Chondrocyte (in vitro differentiated cells): ENCODE measurements at regions not wholly inside any gene's neighbourhood (a gene's known extent, or its start where the extent isn't known, plus 50 kb on each side); places are given as distances from the start of the nearest gene placed in this dataset.
A peak's percentile ranks its signal among the peaks of the same experiment; 100 is the strongest.

Experiments
- DNase-seq: peaks from one replicate; pipeline ENCODE4 v3.0.0; 2021; ENCODE audit warnings: mixed read lengths, low spot score
- H3K27ac Mint-ChIP-seq: one replicate; pipeline ENCODE4 v1.8.0; 2021; ENCODE audit warnings: mild to moderate bottlenecking, moderate library complexity, mixed read lengths; ENCODE audit not compliant: unreplicated experiment
- H3K27me3 Mint-ChIP-seq: 2 replicates; pipeline ENCODE4 v1.8.0; 2021; ENCODE audit warnings: low read depth, mixed read lengths
- H3K36me3 Mint-ChIP-seq: 2 replicates; pipeline ENCODE4 v1.8.0; 2021; ENCODE audit warnings: low read depth, mixed read lengths
- H3K4me1 Mint-ChIP-seq: 2 replicates; pipeline ENCODE4 v1.8.0; 2021; ENCODE audit warnings: low read depth, mild to moderate bottlenecking, mixed read lengths
- H3K4me3 Mint-ChIP-seq: one replicate; pipeline ENCODE4 v1.8.0; 2021; ENCODE audit warnings: mild to moderate bottlenecking, moderate library complexity, mixed read lengths; ENCODE audit not compliant: unreplicated experiment
- H3K9me3 Mint-ChIP-seq: 2 replicates; pipeline ENCODE4 v1.8.0; 2021; ENCODE audit warnings: low read depth, mixed read lengths
- TF ChIP-seq, protein P1 (sequence below): fragments of 200-600 bp; sonication (generic); IDR thresholded peaks from 2 replicates; pipeline ENCODE4 v1.5.0; 2021; ENCODE audit warnings: antibody characterized with exemption, mild to moderate bottlenecking, moderate library complexity

DNA sequence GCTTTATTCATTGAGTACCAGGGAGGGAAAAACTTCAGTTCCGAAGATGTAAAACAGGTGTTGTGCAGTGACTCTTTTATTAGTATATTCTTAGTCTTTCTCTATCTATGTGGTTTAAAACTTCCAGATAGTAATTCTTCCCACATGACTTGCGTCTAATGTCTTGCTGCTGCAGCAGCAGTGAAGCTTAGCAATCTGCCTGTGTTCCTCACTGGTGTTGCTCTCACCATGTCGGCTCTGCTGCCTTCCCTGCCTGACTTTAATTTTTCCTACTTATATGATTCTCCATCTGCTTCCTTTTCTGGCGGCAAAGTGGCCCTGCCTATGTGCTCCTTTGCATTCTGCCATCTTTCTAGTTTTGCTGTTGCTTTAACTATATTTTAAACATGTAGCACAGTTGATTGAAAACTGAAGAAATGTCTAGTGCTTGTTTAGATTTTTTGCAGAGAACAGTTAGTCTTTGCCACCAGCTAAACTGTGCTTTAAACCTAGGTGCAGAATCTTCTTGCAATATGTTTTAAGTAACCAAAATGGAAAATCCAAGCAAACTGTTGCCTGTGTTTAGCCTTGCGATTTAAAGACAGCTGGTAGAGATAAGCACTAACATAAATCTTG lies 1934.2 kb upstream of the IGFBP7 start:
- H3K27ac Mint-ChIP-seq, result no peak overlapping the region
- no peak overlapping the region for H3K4me3 Mint-ChIP-seq
- DNase-seq, result no peak
- peaks cover 9% of the 10 kb centered on the region for H3K27me3 Mint-ChIP-seq
- H3K36me3 Mint-ChIP-seq, result no peaks in the 10 kb centered on the region
- TF ChIP-seq, protein P1, sequence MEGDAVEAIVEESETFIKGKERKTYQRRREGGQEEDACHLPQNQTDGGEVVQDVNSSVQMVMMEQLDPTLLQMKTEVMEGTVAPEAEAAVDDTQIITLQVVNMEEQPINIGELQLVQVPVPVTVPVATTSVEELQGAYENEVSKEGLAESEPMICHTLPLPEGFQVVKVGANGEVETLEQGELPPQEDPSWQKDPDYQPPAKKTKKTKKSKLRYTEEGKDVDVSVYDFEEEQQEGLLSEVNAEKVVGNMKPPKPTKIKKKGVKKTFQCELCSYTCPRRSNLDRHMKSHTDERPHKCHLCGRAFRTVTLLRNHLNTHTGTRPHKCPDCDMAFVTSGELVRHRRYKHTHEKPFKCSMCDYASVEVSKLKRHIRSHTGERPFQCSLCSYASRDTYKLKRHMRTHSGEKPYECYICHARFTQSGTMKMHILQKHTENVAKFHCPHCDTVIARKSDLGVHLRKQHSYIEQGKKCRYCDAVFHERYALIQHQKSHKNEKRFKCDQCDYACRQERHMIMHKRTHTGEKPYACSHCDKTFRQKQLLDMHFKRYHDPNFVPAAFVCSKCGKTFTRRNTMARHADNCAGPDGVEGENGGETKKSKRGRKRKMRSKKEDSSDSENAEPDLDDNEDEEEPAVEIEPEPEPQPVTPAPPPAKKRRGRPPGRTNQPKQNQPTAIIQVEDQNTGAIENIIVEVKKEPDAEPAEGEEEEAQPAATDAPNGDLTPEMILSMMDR, result no peak
- H3K9me3 Mint-ChIP-seq, result no peaks in the 10 kb centered on the region
- H3K4me1 Mint-ChIP-seq, result no peaks in the 10 kb centered on the region

DNA sequence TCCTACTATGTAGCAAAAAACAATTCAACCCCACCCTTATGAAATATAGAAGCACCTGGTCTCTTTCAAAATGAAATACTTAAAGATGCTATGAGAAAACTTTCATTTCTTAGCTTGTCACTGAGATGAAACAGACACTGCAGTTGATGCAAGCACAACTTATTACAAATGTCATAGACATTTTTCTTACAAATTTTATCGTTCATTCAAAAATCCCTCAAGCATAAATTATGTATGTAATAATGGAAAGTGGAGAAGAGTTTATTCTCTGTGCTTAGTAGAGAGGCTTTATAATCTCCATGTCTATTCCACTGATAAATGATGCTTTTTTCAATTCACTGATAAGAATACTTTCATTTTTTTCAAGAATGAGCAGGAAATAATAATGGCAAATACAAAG lies 1943.9 kb upstream of the IGFBP7 start:
- TF ChIP-seq, protein P1, result no peak
- Mint-ChIP-seq H3K36me3 (no peaks in the 10 kb centered on the region), H3K27me3 (no peaks in the 10 kb centered on the region), H3K9me3 (no peaks in the 10 kb centered on the region), H3K27ac (no peak overlapping the region), H3K4me3 (no peak overlapping the region), H3K4me1 (no peaks in the 10 kb centered on the region)
- DNase-seq, result no peak

DNA sequence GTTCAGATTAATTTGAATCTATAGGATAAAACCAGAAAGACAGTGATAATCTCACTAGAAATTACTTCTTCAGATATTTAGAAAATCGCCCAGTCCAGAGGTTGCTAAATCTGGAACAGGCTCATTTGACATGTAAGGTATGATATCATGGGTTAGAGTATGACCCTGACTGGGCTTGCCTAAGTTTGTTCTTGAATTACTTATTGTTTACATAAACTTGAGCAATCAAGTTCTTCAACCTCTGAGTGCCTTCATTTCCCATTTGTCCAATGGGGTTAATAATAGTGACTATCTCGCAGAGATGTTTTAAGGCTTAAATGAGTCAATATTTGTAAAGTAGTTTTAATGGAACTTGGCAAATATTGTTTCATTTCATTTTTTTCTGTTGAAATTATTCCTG lies 1947.6 kb upstream of the IGFBP7 start:
- Mint-ChIP-seq H3K9me3 (no peaks in the 10 kb centered on the region), H3K27me3 (no peaks in the 10 kb centered on the region), H3K4me1 (no peaks in the 10 kb centered on the region), H3K4me3 (no peak overlapping the region), H3K36me3 (no peaks in the 10 kb centered on the region), H3K27ac (no peak overlapping the region)
- TF ChIP-seq, protein P1, result no peak
- no peak for DNase-seq

DNA sequence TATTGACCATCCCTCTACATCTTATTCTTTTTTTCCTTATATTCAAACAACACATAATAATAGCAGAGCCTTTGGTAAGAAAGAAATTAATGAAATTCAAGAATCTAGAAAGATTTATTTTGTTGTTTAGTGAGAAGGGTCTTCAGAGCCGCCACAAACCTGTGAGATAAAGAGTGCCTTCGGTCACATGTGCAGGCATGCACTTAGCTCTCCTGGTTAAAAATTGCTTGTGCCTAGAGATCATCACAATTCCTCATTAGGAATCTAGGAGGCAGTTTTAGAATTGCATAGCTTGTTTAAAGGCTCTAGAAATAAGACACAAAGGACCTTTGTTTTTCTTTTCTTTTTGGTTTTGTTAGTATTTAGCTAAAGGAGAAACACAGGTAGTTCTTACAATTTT lies 1948.4 kb upstream of the IGFBP7 start:
- no peak overlapping the region for H3K4me3 Mint-ChIP-seq
- no peak overlapping the region for H3K27ac Mint-ChIP-seq
- DNase-seq, result no peak
- no peaks in the 10 kb centered on the region for H3K27me3 Mint-ChIP-seq
- no peaks in the 10 kb centered on the region for H3K4me1 Mint-ChIP-seq
- no peaks in the 10 kb centered on the region for H3K36me3 Mint-ChIP-seq
- TF ChIP-seq, protein P1, result no peak
- H3K9me3 Mint-ChIP-seq, result no peaks in the 10 kb centered on the region

DNA sequence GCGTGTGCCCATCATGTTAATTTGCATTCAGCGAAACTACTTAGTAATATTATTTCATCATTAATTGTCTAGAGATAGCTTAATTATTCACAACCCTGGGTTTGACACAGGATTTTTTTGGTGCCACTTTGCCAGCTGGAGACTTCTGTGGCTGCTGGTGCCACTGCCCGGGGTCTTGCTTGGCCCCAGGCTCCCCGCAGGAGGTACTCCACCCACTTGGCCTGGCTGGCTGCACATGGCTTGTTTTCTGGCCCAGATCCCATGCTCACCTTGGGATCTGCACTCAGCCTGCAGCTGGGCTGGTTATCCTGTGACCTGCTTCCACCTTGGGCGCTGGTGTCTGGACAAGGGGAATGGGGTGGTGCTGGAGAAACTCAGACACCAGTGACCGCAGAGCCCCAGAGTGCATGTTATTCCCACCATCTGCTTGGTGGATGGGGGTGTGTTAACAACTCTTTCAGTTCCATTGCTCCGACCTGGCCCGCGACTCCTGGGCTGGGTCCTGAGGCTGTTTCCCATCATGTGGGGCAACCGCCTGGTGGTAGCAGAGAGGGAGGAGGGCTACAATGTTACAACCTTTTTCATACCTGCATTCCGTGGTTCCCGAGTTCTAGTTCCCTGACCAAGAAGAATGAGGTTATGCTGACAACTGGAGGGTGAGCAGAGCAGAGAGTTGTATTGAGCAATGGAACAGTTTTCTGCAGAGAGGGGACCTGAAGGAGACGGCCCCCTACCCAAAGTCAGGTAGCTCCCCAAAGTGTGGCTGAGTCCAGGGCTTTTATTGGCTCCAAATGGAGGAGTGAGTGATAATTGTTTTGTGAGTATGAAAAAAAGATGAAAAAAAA lies 1950.0 kb upstream of the IGFBP7 start:
- Mint-ChIP-seq H3K4me1 (no peaks in the 10 kb centered on the region), H3K27ac (peak overlapping the region; percentile 20), H3K36me3 (no peaks in the 10 kb centered on the region), H3K27me3 (no peaks in the 10 kb centered on the region), H3K9me3 (no peaks in the 10 kb centered on the region), H3K4me3 (no peak overlapping the region)
- TF ChIP-seq, protein P1, result no peak
- DNase-seq, result peak; percentile 52
